ENCODE measurements at regions not wholly inside any gene's neighbourhood (a gene's known extent, or its start where the extent isn't known, plus 50 kb on each side); places are given as distances from the start of the nearest gene placed in this dataset.
"Not testable (repeated sequence)": the region's sequence is repeated elsewhere in the genome, so short reads cannot be mapped to it uniquely, and the experiment has no call there.

GRCh38 chr14:38420048-38420447 lies 164.2 kb upstream of the CLEC14A start:
- no peak for DNase-seq (ENCODE audit: low read depth in 1 of 2, low spot score in 1 of 2)

- DNase-seq (ENCODE audit: low read depth in 1 of 2, low spot score in 1 of 2), result no peak
Measured at GRCh38 chr14:38419579-38419978, 163.7 kb upstream of the CLEC14A start.

GRCh38 chr14:38412654-38413053 lies 156.8 kb upstream of the CLEC14A start:
- no peak for DNase-seq (ENCODE audit: low read depth in 1 of 2, low spot score in 1 of 2)

- no peak for DNase-seq (ENCODE audit: low read depth in 1 of 2, low spot score in 1 of 2)
Measured at GRCh38 chr14:38410442-38410841, 154.5 kb upstream of the CLEC14A start.

- DNase-seq (ENCODE audit: low read depth in 1 of 2, low spot score in 1 of 2), result no peak
Measured at GRCh38 chr14:38409071-38409705, 153.3 kb upstream of the CLEC14A start.

GRCh38 chr14:38405851-38406635 lies 150.2 kb upstream of the CLEC14A start:
- no peak for DNase-seq (ENCODE audit: low read depth in 1 of 2, low spot score in 1 of 2)

GRCh38 chr14:38404616-38405015 lies 148.7 kb upstream of the CLEC14A start:
- DNase-seq (ENCODE audit: low read depth in 1 of 2, low spot score in 1 of 2), result no peak

GRCh38 chr14:38404100-38404541 lies 148.2 kb upstream of the CLEC14A start:
- DNase-seq (ENCODE audit: low read depth in 1 of 2, low spot score in 1 of 2), result no peak

- DNase-seq (ENCODE audit: low read depth in 1 of 2, low spot score in 1 of 2), result no peak
Measured at GRCh38 chr14:38400751-38401150, 144.9 kb upstream of the CLEC14A start.

- DNase-seq (ENCODE audit: low read depth in 1 of 2, low spot score in 1 of 2), result no peak
Measured at GRCh38 chr14:38399652-38400051, 143.8 kb upstream of the CLEC14A start.

GRCh38 chr14:38394767-38395166 lies 138.9 kb upstream of the CLEC14A start:
- DNase-seq (ENCODE audit: low read depth in 1 of 2, low spot score in 1 of 2), result no peak

- no peak for DNase-seq (ENCODE audit: low read depth in 1 of 2, low spot score in 1 of 2)
Measured at GRCh38 chr14:38394064-38394463, 138.2 kb upstream of the CLEC14A start.

GRCh38 chr14:38391334-38391733 lies 135.4 kb upstream of the CLEC14A start:
- no peak for DNase-seq (ENCODE audit: low read depth in 1 of 2, low spot score in 1 of 2)

- no peak for DNase-seq (ENCODE audit: low read depth in 1 of 2, low spot score in 1 of 2)
Measured at GRCh38 chr14:38389681-38390080, 133.8 kb upstream of the CLEC14A start.

- no peak for DNase-seq (ENCODE audit: low read depth in 1 of 2, low spot score in 1 of 2)
Measured at GRCh38 chr14:38387821-38388220, 131.9 kb upstream of the CLEC14A start.

GRCh38 chr14:38385836-38386235 lies 129.9 kb upstream of the CLEC14A start:
- no peak for DNase-seq (ENCODE audit: low read depth in 1 of 2, low spot score in 1 of 2)

GRCh38 chr14:38385343-38385742 lies 129.4 kb upstream of the CLEC14A start:
- DNase-seq (ENCODE audit: low read depth in 1 of 2, low spot score in 1 of 2), result no peak

GRCh38 chr14:38384741-38385140 lies 128.8 kb upstream of the CLEC14A start:
- no peak for DNase-seq (ENCODE audit: low read depth in 1 of 2, low spot score in 1 of 2)

GRCh38 chr14:38367922-38368321 lies 112.0 kb upstream of the CLEC14A start:
- no peak for DNase-seq (ENCODE audit: low read depth in 1 of 2, low spot score in 1 of 2)

- DNase-seq (ENCODE audit: low read depth in 1 of 2, low spot score in 1 of 2), result no peak
Measured at GRCh38 chr14:38366374-38366773, 110.5 kb upstream of the CLEC14A start.

- no peak for DNase-seq (ENCODE audit: low read depth in 1 of 2, low spot score in 1 of 2)
Measured at GRCh38 chr14:38363217-38363616, 107.3 kb upstream of the CLEC14A start.

- no peak for DNase-seq (ENCODE audit: low read depth in 1 of 2, low spot score in 1 of 2)
Measured at GRCh38 chr14:38357557-38357956, 101.7 kb upstream of the CLEC14A start.

- not testable (repeated sequence) for DNase-seq (ENCODE audit: low read depth in 1 of 2, low spot score in 1 of 2)
Measured at GRCh38 chr14:38355473-38355872, 99.6 kb upstream of the CLEC14A start.
